H1 (cell line): ENCODE measurements at regions not wholly inside any gene's neighbourhood (a gene's known extent, or its start where the extent isn't known, plus 50 kb on each side); places are given as distances from the start of the nearest gene placed in this dataset.

Source experiments
- CTCF ChIA-PET: fragments of 300-600 bp; sonication (Branson Sonifier 250); formaldehyde crosslinking; loops from one replicate; lab custom pipeline; 2021; ENCODE audit not compliant: partially characterized antibody; lab: Charles Lee
- POLR2A ChIA-PET: fragments of 300-600 bp; sonication (Branson Sonifier 250); formaldehyde crosslinking; loops from one replicate; lab custom pipeline; 2021; ENCODE audit warnings: inconsistent platforms; ENCODE audit not compliant: partially characterized antibody; lab: Charles Lee
- DNase-seq, 2 experiments: peaks; one replicate each; pipeline versions ENCODE4 v3.0.0 to v3.0.0-alpha.2; 2010 to 2022; ENCODE audit warnings: low spot score in 2 of 2, low read depth in 1 of 2, mixed read lengths in 1 of 2
- FAIRE-seq: peaks from 2 replicates; lab custom pipeline; 2011; peaks lifted over from hg19 to GRCh38; lab: Jason Lieb, UNC
- H2AFZ ChIP-seq: 2 replicates; pipeline ENCODE4 v1.8.1; 2012; ENCODE audit warnings: low read length, inconsistent platforms
- H2AK5ac ChIP-seq: 2 replicates; pipeline ENCODE4 v1.6.1; 2013; ENCODE audit warnings: low read depth, low read length
- H2BK120ac ChIP-seq: replicated peaks from 2 replicates; pipeline ENCODE3; 2013; ENCODE audit warnings: low read depth, low read length, inconsistent platforms
- H2BK12ac ChIP-seq: 2 replicates; pipeline ENCODE4 v1.6.1; 2013; ENCODE audit warnings: low read depth, low read length
- H2BK15ac ChIP-seq: 2 replicates; pipeline ENCODE4 v1.6.1; 2013; ENCODE audit warnings: low read length
- H2BK20ac ChIP-seq: 2 replicates; pipeline ENCODE4 v1.6.1; 2013; ENCODE audit warnings: low read length
- H2BK5ac ChIP-seq: 2 replicates; pipeline ENCODE4 v1.6.1; 2013; ENCODE audit warnings: low read depth, low read length
- H3K14ac ChIP-seq: 2 replicates; pipeline ENCODE4 v1.6.1; 2013; ENCODE audit warnings: inconsistent platforms; ENCODE audit not compliant: insufficient read length
- H3K18ac ChIP-seq: 2 replicates; pipeline ENCODE4 v1.6.1; 2013; ENCODE audit warnings: low read length; ENCODE audit errors: extremely low read depth
- H3K23ac ChIP-seq: 2 replicates; pipeline ENCODE4 v1.6.1; 2013; ENCODE audit warnings: inconsistent platforms; ENCODE audit not compliant: insufficient read length
- H3K23me2 ChIP-seq: 2 replicates; pipeline ENCODE4 v1.6.1; 2013; ENCODE audit warnings: low read depth, low read length
- H3K27ac ChIP-seq: 2 replicates; pipeline ENCODE4 v1.6.1; 2011; ENCODE audit warnings: low read depth, low read length, inconsistent platforms
- H3K27me3 ChIP-seq, 4 experiments: replicated peaks in 1 of 4; 1 replicate in 1 of 4; 2 replicates in 3 of 4; pipeline versions ENCODE4 v1.6.1 to v1.8.1; 2011 to 2013; ENCODE audit warnings: low read length in 3 of 4, mild to moderate bottlenecking in 3 of 4, inconsistent platforms in 2 of 4, mixed read lengths in 2 of 4, moderate library complexity in 1 of 4; ENCODE audit not compliant: control insufficient read depth in 3 of 4, insufficient read depth in 3 of 4; ENCODE audit errors: extremely low read depth in 1 of 4
- H3K36me3 ChIP-seq, 4 experiments: 2 replicates each; pipeline versions ENCODE4 v1.6.1 to v1.8.1; 2011 to 2013; ENCODE audit warnings: mild to moderate bottlenecking in 4 of 4, low read length in 3 of 4, moderate library complexity in 2 of 4, control low read depth in 1 of 4, inconsistent platforms in 1 of 4; ENCODE audit not compliant: insufficient read depth in 4 of 4, control insufficient read depth in 2 of 4
- H3K4ac ChIP-seq: replicated peaks from 2 replicates; pipeline ENCODE3; 2013; ENCODE audit warnings: low read length, low read depth, mixed read lengths, inconsistent platforms; ENCODE audit not compliant: insufficient read length
- H3K4me1 ChIP-seq, 4 experiments: replicated peaks in 1 of 4; 1 replicate in 1 of 4; 2 replicates in 3 of 4; pipeline versions ENCODE4 v1.6.1 to v1.8.1; 2011 to 2013; ENCODE audit warnings: low read length in 3 of 4, inconsistent platforms in 2 of 4, mixed read lengths in 1 of 4; ENCODE audit not compliant: insufficient read depth in 4 of 4, control insufficient read depth in 3 of 4
- H3K4me2 ChIP-seq, 2 experiments: 2 replicates each; pipeline versions ENCODE4 v1.6.1 to v1.8.1; 2011 to 2013; ENCODE audit warnings: low read depth in 2 of 2, low read length in 2 of 2, control low read depth in 1 of 2, inconsistent platforms in 1 of 2, mild to moderate bottlenecking in 1 of 2; ENCODE audit not compliant: insufficient read depth in 1 of 2
- H3K4me3 ChIP-seq, 4 experiments: fragments of 200-600, 300-600 bp in 1 of 4; sonication (generic), shearing (Covaris generic), sonication (Bioruptor Twin) in 1 of 4; 2 replicates each; pipeline versions ENCODE4 v1.5.1 to v1.8.1; 2011 to 2016; ENCODE audit warnings: low read length in 4 of 4, low read depth in 3 of 4, control low read depth in 2 of 4, inconsistent platforms in 2 of 4, mild to moderate bottlenecking in 2 of 4, mixed read lengths in 1 of 4, moderate library complexity in 1 of 4; ENCODE audit not compliant: insufficient read depth in 2 of 4; ENCODE audit errors: extremely low read depth in 1 of 4
- H3K56ac ChIP-seq: replicated peaks from 2 replicates; pipeline ENCODE3; 2013; ENCODE audit warnings: low read depth, mild to moderate bottlenecking, mixed read lengths, low read length, inconsistent platforms; ENCODE audit not compliant: insufficient read length
- H3K79me1 ChIP-seq: 2 replicates; pipeline ENCODE4 v1.6.1; 2013; ENCODE audit warnings: low read depth, low read length, control low read depth
- H3K79me2 ChIP-seq, 2 experiments: 2 replicates each; pipeline versions ENCODE4 v1.6.1 to v1.8.1; 2012 to 2013; ENCODE audit warnings: low read length in 2 of 2, mild to moderate bottlenecking in 2 of 2, inconsistent platforms in 1 of 2; ENCODE audit not compliant: insufficient read depth in 2 of 2, control insufficient read depth in 1 of 2
- H3K9ac ChIP-seq, 4 experiments: replicated peaks in 1 of 4; 1 replicate in 1 of 4; 2 replicates in 3 of 4; pipeline versions ENCODE4 v1.6.1 to v1.8.1; 2011 to 2013; ENCODE audit warnings: low read depth in 3 of 4, low read length in 3 of 4, control low read depth in 2 of 4, mild to moderate bottlenecking in 2 of 4, moderate library complexity in 2 of 4, inconsistent platforms in 1 of 4; ENCODE audit errors: extremely low read depth in 1 of 4
- H3K9me3 ChIP-seq, 2 experiments: 2 replicates each; pipeline versions ENCODE4 v1.6.1 to v1.8.1; 2012 to 2013; ENCODE audit warnings: mild to moderate bottlenecking in 2 of 2, moderate library complexity in 2 of 2, control low read depth in 1 of 2, inconsistent platforms in 1 of 2, low read depth in 1 of 2, low read length in 1 of 2, mixed read lengths in 1 of 2; ENCODE audit not compliant: insufficient read depth in 2 of 2
- H4K20me1 ChIP-seq, 2 experiments: replicated peaks in 1 of 2; 2 replicates each; pipeline versions ENCODE3 to v1.8.1; 2011 to 2013; ENCODE audit warnings: inconsistent platforms in 2 of 2, low read length in 2 of 2, mild to moderate bottlenecking in 1 of 2; ENCODE audit not compliant: insufficient read depth in 2 of 2, control insufficient read depth in 1 of 2
- H4K5ac ChIP-seq: 2 replicates; pipeline ENCODE4 v1.6.1; 2013; ENCODE audit warnings: low read length, low read depth, mixed read lengths, inconsistent platforms; ENCODE audit not compliant: insufficient read length
- H4K8ac ChIP-seq: 2 replicates; pipeline ENCODE4 v1.8.0; 2013; ENCODE audit warnings: mild to moderate bottlenecking, moderate library complexity, low read length, inconsistent platforms; ENCODE audit not compliant: insufficient read depth; ENCODE audit errors: extremely low read depth
- H4K91ac ChIP-seq: replicated peaks from 2 replicates; pipeline ENCODE3; 2013; ENCODE audit warnings: low read length, mixed read lengths, inconsistent platforms; ENCODE audit not compliant: insufficient read length
- CBX8 ChIP-seq: fragments of 300-800, 300-1000 bp; sonication (generic); IDR thresholded peaks from 2 replicates; pipeline ENCODE4 v1.7.1; 2016; ENCODE audit warnings: low read depth, low read length, borderline replicate concordance
- EP300 ChIP-seq, 2 experiments: IDR thresholded peaks; 1 replicate in 1 of 2; 2 replicates in 1 of 2; pipeline ENCODE4 v1.6.1; 2011 to 2012; ENCODE audit warnings: low read depth in 2 of 2, low read length in 2 of 2, mild to moderate bottlenecking in 2 of 2, borderline replicate concordance in 1 of 2, inconsistent platforms in 1 of 2, moderate library complexity in 1 of 2
- FOSL1 ChIP-seq: IDR thresholded peaks from 2 replicates; pipeline ENCODE4 v1.6.1; 2011; ENCODE audit warnings: mild to moderate bottlenecking, low read depth, low read length, moderate library complexity; ENCODE audit not compliant: insufficient read depth
- JUND ChIP-seq: IDR thresholded peaks from 2 replicates; pipeline ENCODE4 v1.6.1; 2011; ENCODE audit warnings: mild to moderate bottlenecking, improper control_type of control experiment, low read length
- KDM1A ChIP-seq: fragments of 200-600, 300-600 bp; sonication (generic); IDR thresholded peaks from 2 replicates; pipeline ENCODE4 v1.7.1; 2016; ENCODE audit warnings: mild to moderate bottlenecking, low read length, borderline replicate concordance
- NRF1 ChIP-seq: IDR thresholded peaks from 2 replicates; pipeline ENCODE4 v1.6.1; 2011; ENCODE audit warnings: mild to moderate bottlenecking, low read depth, low read length, improper control_type of control experiment
- PHF8 ChIP-seq: fragments of 200-600 bp; sonication (generic); conservative IDR thresholded peaks from 2 replicates; pipeline ENCODE4 v1.7.1; 2012; ENCODE audit warnings: low read depth, mild to moderate bottlenecking, inconsistent platforms, low read length, moderate library complexity
- SIX5 ChIP-seq: IDR thresholded peaks from 2 replicates; pipeline ENCODE4 v1.6.1; 2011; ENCODE audit warnings: mild to moderate bottlenecking, low read depth, low read length
- WGBS, 2 experiments: shearing (Covaris generic) in 1 of 2; methylation state at CpG; one replicate each; pipeline versions ENCODE4 v1.1.6 to v1.1.7; 2013 to 2015; ENCODE audit warnings: low lambda C conversion rate in 2 of 2, mixed read lengths in 2 of 2, inconsistent platforms in 1 of 2, low coverage in 1 of 2, missing lambda C conversion rate in 1 of 2; ENCODE audit not compliant: insufficient replicate concordance in 2 of 2, insufficient coverage in 1 of 2, insufficient read length in 1 of 2; ENCODE audit errors: extremely low coverage in 1 of 2, missing lambda C conversion rate in 1 of 2; 5-methylcytosine and 5-hydroxymethylcytosine counted together

DNA sequence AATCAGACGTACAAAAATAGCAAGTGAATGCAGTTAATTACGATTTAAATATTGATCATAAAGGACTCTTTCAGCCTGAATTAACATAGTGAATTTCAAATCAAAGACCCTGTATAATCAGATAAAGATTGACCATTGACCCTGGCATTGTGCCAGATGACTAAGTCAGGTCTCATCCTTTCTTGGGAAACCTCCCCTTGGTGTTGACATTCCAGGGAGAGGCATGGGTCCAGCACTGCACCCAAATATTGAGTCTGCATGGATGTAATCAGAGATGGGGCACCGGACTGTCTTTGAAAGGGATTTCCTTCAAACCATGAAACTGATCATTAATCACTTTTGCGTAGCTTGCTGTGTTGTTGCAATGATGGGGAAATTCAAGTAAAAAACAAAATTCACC lies 1138.2 kb downstream of the BCL11B start:
- H3K9me3 ChIP-seq = no peaks in the 10 kb centered on the region
- H2AK5ac ChIP-seq = no peak overlapping the region
- H3K27ac ChIP-seq = no peak overlapping the region
- H2BK5ac ChIP-seq = no peak overlapping the region
- H3K23ac ChIP-seq = no peak overlapping the region
- H3K14ac ChIP-seq = no peak overlapping the region
- H3K56ac ChIP-seq = no peak overlapping the region
- no peak overlapping the region for H2BK15ac ChIP-seq
- POLR2A ChIA-PET = no interaction called here
- H3K9ac ChIP-seq = no peak overlapping the region
- no peak overlapping the region for H2BK20ac ChIP-seq
- DNase-seq (no peak), FAIRE-seq (no peak)
- TF ChIP-seq SIX5 = no peak
- TF ChIP-seq NRF1 = no peak
- TF ChIP-seq EP300 (IDR thresholded peaks at IDR 0.05; ENCODE audit: borderline replicate concordance in 1 of 2, low read depth in 2 of 2, low read length in 2 of 2) = no peak
- no peak for TF ChIP-seq KDM1A
- TF ChIP-seq JUND = no peak
- TF ChIP-seq CBX8 = no peak
- TF ChIP-seq PHF8 = no peak
- TF ChIP-seq FOSL1 = no peak
- WGBS, 2 experiments = 93% methylated on average over 4 of the region's 4 CpGs; no CpG with 5 or more reads in 1 of the 2 experiments
- no peaks in the 10 kb centered on the region for H3K23me2 ChIP-seq
- H3K4me1 ChIP-seq = peaks cover 1 to 9% (median 7%) of the 10 kb centered on the region in 4 experiments; a peak in 6 of 7 replicates
- no peak overlapping the region for H4K5ac ChIP-seq
- no peaks in the 10 kb centered on the region for H4K20me1 ChIP-seq
- H2BK120ac ChIP-seq = no peak overlapping the region
- no peaks in the 10 kb centered on the region for H3K79me2 ChIP-seq
- no peak overlapping the region for H2BK12ac ChIP-seq
- H3K18ac ChIP-seq = no peak overlapping the region
- CTCF ChIA-PET = no interaction called here
- no peaks in the 10 kb centered on the region for H3K79me1 ChIP-seq
- H4K91ac ChIP-seq = no peak overlapping the region
- H3K36me3 ChIP-seq = no peaks in the 10 kb centered on the region
- no peak overlapping the region for H4K8ac ChIP-seq
- no peaks in the 10 kb centered on the region for H3K27me3 ChIP-seq
- H3K4me3 ChIP-seq = no peak overlapping the region
- H3K4ac ChIP-seq = no peak overlapping the region
- no peak overlapping the region for H3K4me2 ChIP-seq
- no peak overlapping the region for H2AFZ ChIP-seq
